Tibial artery (tissue), 4 donors: ENCODE measurements at regions not wholly inside any gene's neighbourhood (a gene's known extent, or its start where the extent isn't known, plus 50 kb on each side); places are given as distances from the start of the nearest gene placed in this dataset.

Source experiments
- DNase-seq, 2 donors: peaks; one replicate each; pipeline ENCODE4 v3.0.0-alpha.2; 2019
- H3K27ac ChIP-seq, 2 donors: fragments of 200-600 bp; sonication (generic) in 1 of 2; 1 replicate in 1 of 2; 2 replicates in 1 of 2; pipeline ENCODE4 v1.5.1; 2018 to 2019; ENCODE audit warnings: mild to moderate bottlenecking in 1 of 2
- H3K27me3 ChIP-seq, 2 donors: fragments of 200-600 bp; sonication (generic) in 1 of 2; one replicate each; pipeline versions ENCODE4 v1.5.1 to v1.6.0; 2016 to 2019
- H3K36me3 ChIP-seq, 3 donors: fragments of 200-600 bp; sonication (generic) in 2 of 3; one replicate each; pipeline ENCODE4 v1.5.1; 2016 to 2019; ENCODE audit warnings: mild to moderate bottlenecking in 2 of 3
- H3K4me1 ChIP-seq, 4 donors: fragments of 200-600 bp; sonication (generic) in 2 of 4; 1 replicate in 3 of 4; 2 replicates in 1 of 4; pipeline ENCODE4 v1.5.1; 2016 to 2019
- H3K4me3 ChIP-seq, 2 donors: fragments of 200-600 bp; sonication (generic) in 1 of 2; 1 replicate in 1 of 2; 2 replicates in 1 of 2; pipeline ENCODE4 v1.5.1; 2018 to 2019; ENCODE audit warnings: mild to moderate bottlenecking in 2 of 2
- H3K9me3 ChIP-seq, 3 donors: fragments of 200-600 bp; sonication (generic) in 1 of 3; one replicate each; pipeline ENCODE4 v1.5.1; 2016 to 2019
- CTCF ChIP-seq, 2 experiments: fragments of 200-600 bp in 1 of 2; fragments of 450-650 bp in 1 of 2; IDR thresholded peaks; one replicate each; pipeline ENCODE4 v1.5.1; 2017 to 2019; ENCODE audit warnings: antibody characterized with exemption in 2 of 2, mild to moderate bottlenecking in 1 of 2, moderate library complexity in 1 of 2
- intact Hi-C: fragments of 100-400 bp; cut with DNase I; formaldehyde crosslinking; loops from one replicate; pipeline ENCODE4 v1.15.0; 2023; ENCODE audit warnings: low total_unique reads

GRCh38 chr10:52999681-53000080 is 227.1 kb upstream of the MBL2 start:
- Histone ChIP-seq H3K36me3 (no peaks in the 10 kb centered on the region), H3K9me3 (no peaks in the 10 kb centered on the region), H3K4me1 (no peaks in the 10 kb centered on the region), H3K27me3 (no peaks in the 10 kb centered on the region), H3K4me3 (no peak overlapping the region), H3K27ac (no peak overlapping the region)
- no peak for TF ChIP-seq CTCF (IDR thresholded peaks at IDR 0.05)
- no peak for DNase-seq
- intact Hi-C loops, result no loop called here

GRCh38 chr10:52999258-52999657 is 226.7 kb upstream of the MBL2 start:
- TF ChIP-seq CTCF (IDR thresholded peaks at IDR 0.05), result no peak
- Histone ChIP-seq H3K27ac (no peak overlapping the region), H3K4me1 (no peaks in the 10 kb centered on the region), H3K27me3 (no peaks in the 10 kb centered on the region), H3K36me3 (no peaks in the 10 kb centered on the region), H3K4me3 (no peak overlapping the region), H3K9me3 (no peaks in the 10 kb centered on the region)
- DNase-seq, result no peak
- intact Hi-C loops, result no loop called here

GRCh38 chr10:52997007-52997406 is 224.4 kb upstream of the MBL2 start:
- H3K36me3 ChIP-seq, result no peaks in the 10 kb centered on the region
- no peak overlapping the region for H3K27ac ChIP-seq
- H3K9me3 ChIP-seq, result no peaks in the 10 kb centered on the region
- H3K27me3 ChIP-seq, result no peaks in the 10 kb centered on the region
- H3K4me1 ChIP-seq, result no peaks in the 10 kb centered on the region
- no peak overlapping the region for H3K4me3 ChIP-seq
- no peak for DNase-seq
- intact Hi-C loops, result no loop called here
- no peak for TF ChIP-seq CTCF (IDR thresholded peaks at IDR 0.05)

- Histone ChIP-seq H3K36me3 (no peaks in the 10 kb centered on the region), H3K27ac (no peak overlapping the region), H3K4me3 (no peak overlapping the region), H3K4me1 (no peaks in the 10 kb centered on the region), H3K27me3 (no peaks in the 10 kb centered on the region), H3K9me3 (no peaks in the 10 kb centered on the region)
- intact Hi-C loops, result no loop called here
- no peak for TF ChIP-seq CTCF (IDR thresholded peaks at IDR 0.05)
- DNase-seq, result no peak
These were observed 221.8 kb upstream of the MBL2 start for GRCh38 chr10:52994370-52994769.

GRCh38 chr10:52993109-52993508 is 220.5 kb upstream of the MBL2 start:
- no peaks in the 10 kb centered on the region for H3K27me3 ChIP-seq
- TF ChIP-seq CTCF (IDR thresholded peaks at IDR 0.05), result no peak
- intact Hi-C loops, result no loop called here
- no peak for DNase-seq
- no peaks in the 10 kb centered on the region for H3K4me1 ChIP-seq
- H3K4me3 ChIP-seq, result no peak overlapping the region
- no peaks in the 10 kb centered on the region for H3K36me3 ChIP-seq
- H3K27ac ChIP-seq, result no peak overlapping the region
- no peaks in the 10 kb centered on the region for H3K9me3 ChIP-seq

GRCh38 chr10:52992567-52992966 is 220.0 kb upstream of the MBL2 start:
- Histone ChIP-seq H3K27ac (no peak overlapping the region), H3K36me3 (no peaks in the 10 kb centered on the region), H3K4me3 (no peak overlapping the region), H3K4me1 (no peaks in the 10 kb centered on the region), H3K27me3 (no peaks in the 10 kb centered on the region), H3K9me3 (no peaks in the 10 kb centered on the region)
- intact Hi-C loops, result no loop called here
- no peak for DNase-seq
- no peak for TF ChIP-seq CTCF (IDR thresholded peaks at IDR 0.05)
